K562 (cell line): ENCODE measurements at regions not wholly inside any gene's neighbourhood (a gene's known extent, or its start where the extent isn't known, plus 50 kb on each side); places are given as distances from the start of the nearest gene placed in this dataset.

Experiments used
- ATAC-seq: fragments of 200-7000 bp; cut with Tn5 transposase; 3 replicates; pipeline ENCODE4 v1.9.1; 2020; ENCODE audit warnings: moderate library complexity
- BruUV-seq: library from RNA; stranded (reverse); fragments of 400-500 nt; replicated peaks from 2 replicates; lab custom pipeline; 2021; lab: Mats Ljungman, UMichigan
- CTCF ChIA-PET: fragments of 300-600 bp; formaldehyde crosslinking; extraction: SDS; loops from one replicate; lab custom pipeline; 2021; ENCODE audit warnings: low intra/inter-chr PET ratio; lab: Yijun Ruan, JAX
- POLR2A ChIA-PET: fragments of 300-600, 350-650 bp; sonication (Branson Sonifier 250); formaldehyde crosslinking; extraction: SDS; loops from one replicate; lab custom pipeline; 2021; ENCODE audit warnings: antibody characterized with exemption, inconsistent platforms; lab: Yijun Ruan, JAX
- DNase-seq, 4 experiments: peaks; one replicate each; pipeline versions ENCODE4 v3.0.0 to v3.0.0-alpha.2; 2011 to 2018; ENCODE audit warnings: low spot score in 3 of 4, mixed read lengths in 3 of 4; ENCODE audit errors: extremely low read depth in 1 of 4
- FAIRE-seq: peaks from 2 replicates; lab custom pipeline; 2011; peaks lifted over from hg19 to GRCh38; lab: Jason Lieb, UNC
- H2AFZ ChIP-seq: 2 replicates; pipeline ENCODE4 v1.6.0; 2011; ENCODE audit warnings: low read depth, low read length, control low read depth, inconsistent platforms
- H3K27ac ChIP-seq: fragments of 200-600 bp; 3 replicates; pipeline ENCODE4 v1.8.0; 2011; ENCODE audit warnings: low read depth, mild to moderate bottlenecking, control low read depth, inconsistent platforms, low read length, moderate library complexity, mixed read lengths; ENCODE audit errors: extremely low read depth
- H3K27me3 ChIP-seq, 2 experiments: fragments of 300-600 bp in 1 of 2; 2 replicates in 1 of 2; 3 replicates in 1 of 2; pipeline versions ENCODE4 v1.6.0 to v1.8.0; 2011; ENCODE audit warnings: inconsistent platforms in 2 of 2, low read length in 2 of 2, mild to moderate bottlenecking in 1 of 2, mixed read lengths in 1 of 2, moderate library complexity in 1 of 2; ENCODE audit not compliant: control insufficient read depth in 2 of 2, insufficient read depth in 2 of 2
- H3K36me3 ChIP-seq: fragments of 300-600 bp; 3 replicates; pipeline ENCODE4 v1.8.0; 2011; ENCODE audit warnings: mild to moderate bottlenecking, low read length, inconsistent platforms; ENCODE audit not compliant: control insufficient read depth, insufficient read depth
- H3K4me1 ChIP-seq, 2 experiments: fragments of 200-600 bp in 1 of 2; replicated peaks in 1 of 2; 2 replicates in 1 of 2; 3 replicates in 1 of 2; pipeline versions ENCODE4 v1.5.1 to v1.8.0; 2011; ENCODE audit warnings: inconsistent platforms in 2 of 2, low read length in 2 of 2, mild to moderate bottlenecking in 1 of 2, mixed read lengths in 1 of 2, moderate library complexity in 1 of 2; ENCODE audit not compliant: control insufficient read depth in 2 of 2, insufficient read depth in 2 of 2
- H3K4me2 ChIP-seq: 2 replicates; pipeline ENCODE4 v1.6.1; 2011; ENCODE audit warnings: low read length, control low read depth, inconsistent platforms, mixed read lengths; ENCODE audit not compliant: insufficient read depth
- H3K4me3 ChIP-seq: fragments of 200-600 bp; sonication (generic), shearing (Covaris generic); 2 replicates; pipeline ENCODE4 v1.5.1; 2016; ENCODE audit warnings: control low read depth, inconsistent platforms
- H3K79me2 ChIP-seq: fragments of 200-600 bp; 3 replicates; pipeline ENCODE4 v1.8.0; 2011; ENCODE audit warnings: low read length, inconsistent platforms; ENCODE audit not compliant: control insufficient read depth, insufficient read depth
- H3K9ac ChIP-seq, 2 experiments: 2 replicates each; pipeline versions ENCODE4 v1.6.0 to v1.6.1; 2011; ENCODE audit warnings: low read depth in 2 of 2, low read length in 2 of 2, control low read depth in 1 of 2, inconsistent platforms in 1 of 2, mild to moderate bottlenecking in 1 of 2, mixed read lengths in 1 of 2; ENCODE audit not compliant: insufficient read depth in 1 of 2
- H3K9me1 ChIP-seq: one replicate; pipeline ENCODE4 v1.6.0; 2011; ENCODE audit warnings: inconsistent platforms, mild to moderate bottlenecking, low read length, moderate library complexity; ENCODE audit not compliant: control insufficient read depth, insufficient read depth
- H3K9me3 ChIP-seq: replicated peaks from 2 replicates; pipeline ENCODE4 v1.5.1; 2011; ENCODE audit warnings: low read depth, low read length, inconsistent platforms; ENCODE audit not compliant: control insufficient read depth, insufficient read depth
- H4K20me1 ChIP-seq: replicated peaks from 2 replicates; pipeline ENCODE4 v1.6.1; 2011; ENCODE audit warnings: low read length, inconsistent platforms, mixed read lengths; ENCODE audit not compliant: control insufficient read depth, insufficient read depth
- CLOCK ChIP-seq: fragments of 250-450 bp; sonication (Bioruptor Pico); IDR thresholded peaks from 2 replicates; pipeline ENCODE4 v1.4.0; 2020; ENCODE audit warnings: mild to moderate bottlenecking, moderate library complexity, borderline replicate concordance
- EHMT2 ChIP-seq: fragments of 450-650 bp; IDR thresholded peaks from 2 replicates; pipeline ENCODE4 v1.6.1; 2018; ENCODE audit warnings: antibody characterized with exemption
- FOXA3 ChIP-seq, 2 experiments: fragments of 450-650 bp in 1 of 2; sonication (generic) in 1 of 2; formaldehyde crosslinking; IDR thresholded peaks in 1 of 2; conservative IDR thresholded peaks in 1 of 2; 2 replicates each; pipeline versions ENCODE4 v1.4.0 to v1.8.0; 2020 to 2022; ENCODE audit warnings: mild to moderate bottlenecking in 2 of 2, missing genetic modification reagents in 1 of 2
- FOXO4 ChIP-seq: fragments of 450-650 bp; formaldehyde crosslinking; IDR thresholded peaks from 2 replicates; pipeline ENCODE4 v1.4.0; 2020; ENCODE audit warnings: mild to moderate bottlenecking, moderate library complexity
- GABPB1 ChIP-seq: sonication (generic); formaldehyde crosslinking; IDR thresholded peaks from 2 replicates; pipeline ENCODE4 v1.8.0; 2022; ENCODE audit warnings: mild to moderate bottlenecking, missing genetic modification reagents
- GTF2E2 ChIP-seq: fragments of 200-800 bp; sonication (Bioruptor generic); IDR thresholded peaks from 2 replicates; pipeline ENCODE4 v1.6.1; 2016; ENCODE audit warnings: missing genetic modification characterization, missing compliant biosample characterization
- HDAC3 ChIP-seq: fragments of 450-650 bp; IDR thresholded peaks from 2 replicates; pipeline ENCODE4 v1.6.1; 2018; ENCODE audit warnings: borderline replicate concordance, mild to moderate bottlenecking, moderate library complexity; ENCODE audit not compliant: partially characterized antibody
- NEUROD1 ChIP-seq: fragments of 150-350 bp; IDR thresholded peaks from 2 replicates; pipeline ENCODE4 v1.6.1; 2014; ENCODE audit warnings: borderline replicate concordance, low read length, low read depth; ENCODE audit not compliant: partially characterized antibody
- PHF20 ChIP-seq: fragments of 450-650 bp; IDR thresholded peaks from 2 replicates; pipeline ENCODE4 v1.6.1; 2018; ENCODE audit not compliant: partially characterized antibody
- SMARCB1 ChIP-seq: IDR thresholded peaks from 2 replicates; pipeline ENCODE4 v1.6.1; 2011; ENCODE audit warnings: improper control_type of control experiment, low read depth; ENCODE audit not compliant: insufficient read length
- SNIP1 ChIP-seq: fragments of 450-650 bp; IDR thresholded peaks from 2 replicates; pipeline ENCODE4 v1.7.1; 2017; ENCODE audit warnings: low read depth, mild to moderate bottlenecking
- TEAD2 ChIP-seq: fragments of 450-650 bp; IDR thresholded peaks from 2 replicates; pipeline ENCODE4 v1.6.1; 2016; ENCODE audit warnings: missing genetic modification characterization, control low read depth, missing compliant biosample characterization
- ZFX ChIP-seq: sonication (generic); formaldehyde crosslinking; IDR thresholded peaks from 2 replicates; pipeline ENCODE4 v1.8.0; 2022; ENCODE audit warnings: mild to moderate bottlenecking, missing genetic modification reagents, moderate library complexity
- ZNF57 ChIP-seq: fragments of 450-650 bp; formaldehyde crosslinking; IDR thresholded peaks from 2 replicates; pipeline ENCODE4 v1.4.0; 2020; ENCODE audit warnings: mild to moderate bottlenecking, moderate library complexity
- WGBS: fragments of 100-300 bp; shearing (Covaris generic); methylation state at CpG from one replicate; pipeline ENCODE4 v1.1.6; 2016; ENCODE audit warnings: low coverage, mixed read lengths; ENCODE audit not compliant: insufficient coverage; ENCODE audit errors: missing lambda C conversion rate; 5-methylcytosine and 5-hydroxymethylcytosine counted together
- in situ Hi-C: fragments of 300-500 bp; cut with MboI; formaldehyde crosslinking; loops from 4 replicates; pipeline ENCODE4 v1.15.0; 2018; ENCODE audit warnings: inconsistent platforms, mixed read lengths
- intact Hi-C: fragments of 100-400 bp; cut with micrococcal nuclease; formaldehyde crosslinking; loops from 2 replicates; pipeline ENCODE4 v1.14.2; 2022

- no peak for TF ChIP-seq FOXO4 (CRISPR knock-in tag)
- TF ChIP-seq SMARCB1 = no peak
- TF ChIP-seq GABPB1 (CRISPR knock-in tag) = no peak
- TF ChIP-seq HDAC3 = no peak
- no peak for TF ChIP-seq FOXA3 (CRISPR knock-in tag; conservative IDR thresholded peaks at IDR 0.05 in 1 of 2, IDR thresholded peaks at IDR 0.05 in 1 of 2)
- TF ChIP-seq NEUROD1 = no peak
- no peak for TF ChIP-seq GTF2E2 (tag)
- TF ChIP-seq SNIP1 = no peak
- TF ChIP-seq ZFX (CRISPR knock-in tag) = no peak
- TF ChIP-seq EHMT2 = no peak
Observed at GRCh38 chr14:98993818-98994217, 278.2 kb downstream of the BCL11B start (continued).

DNA sequence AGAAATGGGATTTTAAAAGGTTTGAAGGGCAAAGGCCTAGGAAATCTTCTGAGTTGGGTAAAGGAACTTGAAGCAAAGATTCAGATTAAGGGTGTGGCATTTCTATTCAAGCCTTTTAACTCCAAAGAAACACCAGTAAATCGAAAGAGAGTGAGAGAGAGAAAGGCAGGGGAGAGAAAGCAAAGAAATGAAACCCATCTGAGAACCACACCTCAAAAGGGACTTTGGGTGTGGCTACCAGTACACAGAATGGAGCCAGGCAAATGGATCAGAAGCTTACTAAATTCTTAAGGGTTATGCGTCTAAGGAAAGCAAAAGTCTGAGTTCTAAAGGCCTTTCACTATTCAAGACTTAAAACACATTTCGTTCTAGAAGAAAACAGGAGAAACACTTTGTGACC is 277.4 kb downstream of the BCL11B start:
- WGBS = 0% methylated on average over 3 of the region's 3 CpGs
- Histone ChIP-seq H3K79me2 (no peaks in the 10 kb centered on the region), H2AFZ (no peak overlapping the region), H3K4me1 (no peaks in the 10 kb centered on the region), H3K9me1 (no peaks in the 10 kb centered on the region), H3K4me2 (no peak overlapping the region), H3K9ac (no peak overlapping the region), H3K4me3 (no peak overlapping the region), H3K27ac (no peak overlapping the region), H4K20me1 (no peaks in the 10 kb centered on the region), H3K27me3 (no peaks in the 10 kb centered on the region), H3K36me3 (no peaks in the 10 kb centered on the region), H3K9me3 (no peaks in the 10 kb centered on the region)
- BruUV-seq = no TSS peak
- ChIA-PET POLR2A (no interaction called here), CTCF (no interaction called here)
- ATAC-seq (no peak), FAIRE-seq (no peak), DNase-seq (no peak)
- intact Hi-C loops (no loop called here), in situ Hi-C loops (no loop called here)
- TF ChIP-seq CLOCK (CRISPR knock-in tag) = no peak
- TF ChIP-seq PHF20 = no peak
- TF ChIP-seq ZNF57 (CRISPR knock-in tag) = no peak
- no peak for TF ChIP-seq TEAD2 (tag)
